PC-3 (cell line): ENCODE measurements at regions not wholly inside any gene's neighbourhood (a gene's known extent, or its start where the extent isn't known, plus 50 kb on each side); places are given as distances from the start of the nearest gene placed in this dataset.

Source experiments
- EZH2 ChIP-seq: fragments of 300-600 bp; sonication (generic); IDR thresholded peaks from one replicate; pipeline ENCODE4 v1.6.1; 2017; ENCODE audit warnings: antibody characterized with exemption, mild to moderate bottlenecking, low read length; ENCODE audit not compliant: unreplicated experiment
- TF ChIP-seq, protein P1 (sequence below): fragments of 300-600 bp; sonication (generic); conservative IDR thresholded peaks from 2 replicates; pipeline ENCODE4 v1.5.1; 2017; ENCODE audit warnings: antibody characterized with exemption, low read depth, mild to moderate bottlenecking, low read length

DNA sequence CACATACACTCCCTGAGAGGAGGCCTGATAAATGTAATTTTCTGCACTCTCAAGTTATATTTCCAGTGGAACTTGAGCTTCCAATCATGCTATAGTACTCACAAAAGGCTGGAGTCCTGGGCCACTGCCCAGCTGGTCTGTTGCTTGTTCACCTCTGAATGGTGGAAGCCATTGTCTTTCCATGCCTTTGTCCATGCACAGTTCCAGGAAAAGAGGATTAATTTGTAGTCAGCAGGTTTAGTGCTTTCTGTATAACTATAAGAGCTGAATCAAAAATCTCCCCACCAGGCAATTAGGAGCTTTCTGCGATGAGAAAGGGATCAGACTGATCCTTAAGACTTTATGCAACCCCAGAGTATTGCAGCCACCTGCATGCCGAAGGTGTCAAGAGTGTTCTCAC is 195.4 kb upstream of the PGRMC2 start:
- TF ChIP-seq, protein P1, sequence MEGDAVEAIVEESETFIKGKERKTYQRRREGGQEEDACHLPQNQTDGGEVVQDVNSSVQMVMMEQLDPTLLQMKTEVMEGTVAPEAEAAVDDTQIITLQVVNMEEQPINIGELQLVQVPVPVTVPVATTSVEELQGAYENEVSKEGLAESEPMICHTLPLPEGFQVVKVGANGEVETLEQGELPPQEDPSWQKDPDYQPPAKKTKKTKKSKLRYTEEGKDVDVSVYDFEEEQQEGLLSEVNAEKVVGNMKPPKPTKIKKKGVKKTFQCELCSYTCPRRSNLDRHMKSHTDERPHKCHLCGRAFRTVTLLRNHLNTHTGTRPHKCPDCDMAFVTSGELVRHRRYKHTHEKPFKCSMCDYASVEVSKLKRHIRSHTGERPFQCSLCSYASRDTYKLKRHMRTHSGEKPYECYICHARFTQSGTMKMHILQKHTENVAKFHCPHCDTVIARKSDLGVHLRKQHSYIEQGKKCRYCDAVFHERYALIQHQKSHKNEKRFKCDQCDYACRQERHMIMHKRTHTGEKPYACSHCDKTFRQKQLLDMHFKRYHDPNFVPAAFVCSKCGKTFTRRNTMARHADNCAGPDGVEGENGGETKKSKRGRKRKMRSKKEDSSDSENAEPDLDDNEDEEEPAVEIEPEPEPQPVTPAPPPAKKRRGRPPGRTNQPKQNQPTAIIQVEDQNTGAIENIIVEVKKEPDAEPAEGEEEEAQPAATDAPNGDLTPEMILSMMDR = no peak
- TF ChIP-seq EZH2 = no peak
